Retinal pigment epithelial cell (primary cell): ENCODE measurements at regions not wholly inside any gene's neighbourhood (a gene's known extent, or its start where the extent isn't known, plus 50 kb on each side); places are given as distances from the start of the nearest gene placed in this dataset.

ENCODE experiments used
- DNase-seq: peaks from one replicate; pipeline ENCODE4 v3.0.0-alpha.2; 2010; ENCODE audit warnings: low read depth
- H3K4me3 ChIP-seq: 2 replicates; pipeline ENCODE4 v1.5.1; 2011; ENCODE audit warnings: mild to moderate bottlenecking, low read length, control low read depth, moderate library complexity
- CTCF ChIP-seq: conservative IDR thresholded peaks from 2 replicates; pipeline ENCODE4 v1.5.1; 2011; ENCODE audit warnings: low read depth, low read length, control low read depth, inconsistent platforms

DNA sequence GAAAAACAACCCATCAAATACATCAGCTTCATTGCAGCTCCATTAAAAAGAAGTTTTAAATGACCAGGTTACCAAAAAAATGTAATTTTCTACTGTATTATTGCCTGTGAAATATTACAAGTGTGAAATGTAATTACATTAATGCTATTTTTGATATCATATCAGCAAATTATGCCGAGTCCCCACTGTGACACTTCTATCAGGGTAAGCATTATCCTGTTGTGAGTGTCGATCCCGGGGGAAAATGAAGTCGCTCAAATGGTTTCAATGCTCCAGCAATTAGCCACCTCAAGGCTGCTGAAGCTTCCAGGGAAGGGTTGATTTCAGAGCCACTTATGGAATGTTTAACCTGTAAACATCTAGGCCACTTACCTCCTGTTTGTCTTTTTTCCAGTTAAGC, 70.4 kb downstream of the RCN1 start:
- DNase-seq: no peak
- TF ChIP-seq CTCF: no peak
- H3K4me3 ChIP-seq: no peak overlapping the region

- TF ChIP-seq CTCF: no peak
- no peak overlapping the region for H3K4me3 ChIP-seq
- DNase-seq: no peak
Observed at GRCh38 chr11:32162351-32162750, 71.5 kb downstream of the RCN1 start.

- no peak overlapping the region for H3K4me3 ChIP-seq
- TF ChIP-seq CTCF: no peak
- DNase-seq: no peak
Observed at GRCh38 chr11:32162906-32163305, 72.0 kb downstream of the RCN1 start.

DNA sequence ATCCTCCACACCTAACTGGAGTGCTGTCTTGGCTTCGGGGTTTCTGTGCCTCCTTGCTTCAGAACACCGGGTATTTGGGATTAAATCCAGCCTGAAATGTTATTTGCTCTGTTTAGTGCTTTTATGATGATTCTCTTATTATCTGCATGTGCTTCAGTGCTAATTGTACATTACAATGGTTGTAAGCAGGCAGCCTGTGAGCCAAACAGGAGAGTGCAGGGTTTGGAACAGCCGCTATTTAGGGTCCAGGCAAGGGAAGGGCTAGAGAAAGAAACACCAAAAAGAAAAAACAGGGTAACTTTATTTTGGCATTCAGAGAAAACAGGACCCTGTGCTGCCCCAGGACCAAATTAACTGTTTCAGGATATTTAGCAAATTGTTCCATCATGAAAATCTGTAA, 72.7 kb downstream of the RCN1 start:
- no peak for DNase-seq
- TF ChIP-seq CTCF: no peak
- H3K4me3 ChIP-seq: no peak overlapping the region

GRCh38 chr11:32164836-32165235, 74.0 kb downstream of the RCN1 start:
- H3K4me3 ChIP-seq: no peak overlapping the region
- no peak for DNase-seq
- TF ChIP-seq CTCF: no peak

DNA sequence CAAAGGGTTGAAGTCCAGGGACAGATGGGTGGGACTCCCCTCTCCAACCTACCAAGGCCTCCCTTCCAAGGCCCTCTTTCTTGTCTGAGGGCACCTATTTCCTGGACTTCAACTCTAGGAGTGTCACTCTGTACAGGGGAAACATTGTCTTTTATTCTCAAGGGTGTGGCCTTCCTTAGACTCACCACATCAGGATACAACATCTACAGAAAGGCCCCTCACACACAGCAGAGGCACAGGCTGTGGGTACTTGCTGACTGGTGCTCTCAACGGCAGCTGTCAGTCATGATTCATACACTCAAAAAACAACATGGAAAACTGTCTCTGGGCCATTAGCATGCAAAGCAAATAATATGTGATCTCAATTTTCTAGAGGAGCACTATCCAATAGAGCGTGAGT, 78.0 kb downstream of the RCN1 start:
- no peak for TF ChIP-seq CTCF
- no peak overlapping the region for H3K4me3 ChIP-seq
- no peak for DNase-seq

GRCh38 chr11:32171445-32171844, 80.6 kb downstream of the RCN1 start:
- no peak overlapping the region for H3K4me3 ChIP-seq
- TF ChIP-seq CTCF: no peak

More at GRCh38 chr11:32171445-32171844, 80.6 kb downstream of the RCN1 start:
- DNase-seq: no peak
